AG09309 (cell line): ENCODE measurements at regions not wholly inside any gene's neighbourhood (a gene's known extent, or its start where the extent isn't known, plus 50 kb on each side); places are given as distances from the start of the nearest gene placed in this dataset.

Experiments used
- DNase-seq: peaks from one replicate; pipeline ENCODE4 v3.0.0-alpha.2; 2010; ENCODE audit warnings: low read depth
- H3K4me3 ChIP-seq: 2 replicates; pipeline ENCODE4 v1.5.1; 2011; ENCODE audit warnings: mild to moderate bottlenecking, low read depth, low read length, moderate library complexity; ENCODE audit not compliant: control insufficient read depth
- CTCF ChIP-seq: IDR thresholded peaks from 2 replicates; pipeline ENCODE4 v1.5.1; 2011; ENCODE audit warnings: mild to moderate bottlenecking, low read depth, low read length, inconsistent platforms; ENCODE audit not compliant: insufficient read depth, control insufficient read depth; ENCODE audit errors: missing control alignments

DNA sequence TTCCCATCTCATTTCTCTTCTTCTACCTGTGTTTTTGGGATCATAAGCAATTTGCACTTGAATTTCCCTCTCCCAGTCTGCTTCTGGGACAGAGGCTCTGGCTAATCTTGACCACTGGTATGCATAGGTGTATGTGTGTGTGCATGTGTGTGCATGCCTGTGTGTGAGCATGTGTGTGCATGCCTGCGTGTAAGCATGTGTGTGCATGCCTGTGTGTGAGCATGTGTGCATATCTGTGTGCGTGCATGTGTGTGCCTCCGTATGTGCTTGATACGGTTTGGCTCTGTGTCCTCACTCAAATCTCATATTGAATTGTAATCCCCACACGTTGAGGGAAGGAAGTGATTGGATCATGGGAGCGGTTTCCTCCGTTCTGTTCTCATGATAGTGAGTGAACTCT is 77.7 kb downstream of the HAPSTR1 start:
- no peak overlapping the region for H3K4me3 ChIP-seq
- DNase-seq, result no peak
- TF ChIP-seq CTCF, result no peak

DNA sequence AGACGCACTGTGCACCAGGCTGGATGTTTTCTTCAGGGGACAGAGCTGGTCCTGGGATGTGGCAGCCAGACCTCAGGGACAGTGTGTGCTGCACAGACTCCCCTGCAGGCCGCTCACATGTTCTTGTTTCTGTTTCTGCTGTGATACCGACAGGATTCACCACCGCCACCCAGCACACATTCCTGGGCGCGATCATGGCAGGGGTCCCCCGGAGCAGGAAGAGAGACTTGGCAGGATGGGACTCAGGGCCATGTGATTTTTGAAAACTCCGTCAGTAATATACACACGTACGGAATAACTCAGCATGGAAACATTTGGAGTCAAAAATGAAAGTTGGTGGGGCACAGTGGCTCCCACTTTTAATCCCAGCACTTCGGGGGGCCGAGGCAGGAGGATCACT is 79.0 kb downstream of the HAPSTR1 start:
- DNase-seq, result no peak
- H3K4me3 ChIP-seq, result no peak overlapping the region
- TF ChIP-seq CTCF, result no peak

DNA sequence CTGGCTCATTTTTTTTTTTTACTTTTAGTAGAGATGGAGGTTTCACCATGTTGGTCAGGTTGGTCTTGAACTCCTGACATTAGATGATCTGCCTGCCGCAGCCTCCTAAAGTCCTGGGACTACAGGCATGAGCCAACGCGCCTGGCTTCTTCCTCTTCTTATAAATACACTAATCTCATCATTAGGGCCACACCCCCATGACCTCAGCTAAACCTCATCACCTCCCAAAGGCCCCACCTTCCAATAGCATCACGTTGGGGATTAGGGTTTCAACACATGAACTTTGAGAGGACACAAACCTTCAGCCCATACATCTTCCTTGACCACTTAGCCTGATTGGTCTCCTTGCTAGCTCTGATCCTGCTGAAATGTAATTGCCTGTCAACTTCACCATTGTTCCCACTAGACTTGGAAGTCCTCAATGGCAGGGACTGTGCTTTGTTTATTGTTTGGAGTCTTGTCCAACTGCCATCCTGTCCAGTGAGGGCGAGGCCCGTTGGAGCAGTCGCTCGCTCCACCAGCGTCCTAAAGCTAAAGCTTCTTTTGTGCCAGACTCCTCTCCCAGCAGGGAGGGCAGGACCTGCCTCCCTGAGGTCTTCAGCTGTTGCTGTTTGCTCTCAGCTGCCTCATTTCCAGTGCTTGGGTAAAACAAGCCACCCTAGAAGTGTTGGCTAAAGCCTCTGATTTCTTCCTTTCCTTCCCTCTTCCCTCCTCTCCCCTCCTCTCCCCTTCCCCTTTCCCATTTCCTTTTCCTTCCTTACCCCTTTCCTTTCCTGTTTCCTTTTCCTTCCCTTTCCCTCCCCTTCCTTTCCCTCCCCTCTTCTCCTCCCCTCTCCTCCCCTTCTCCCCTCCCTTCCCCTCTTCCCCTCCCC is 85.3 kb downstream of the HAPSTR1 start:
- TF ChIP-seq CTCF, result no peak
- no peak overlapping the region for H3K4me3 ChIP-seq
- no peak for DNase-seq

DNA sequence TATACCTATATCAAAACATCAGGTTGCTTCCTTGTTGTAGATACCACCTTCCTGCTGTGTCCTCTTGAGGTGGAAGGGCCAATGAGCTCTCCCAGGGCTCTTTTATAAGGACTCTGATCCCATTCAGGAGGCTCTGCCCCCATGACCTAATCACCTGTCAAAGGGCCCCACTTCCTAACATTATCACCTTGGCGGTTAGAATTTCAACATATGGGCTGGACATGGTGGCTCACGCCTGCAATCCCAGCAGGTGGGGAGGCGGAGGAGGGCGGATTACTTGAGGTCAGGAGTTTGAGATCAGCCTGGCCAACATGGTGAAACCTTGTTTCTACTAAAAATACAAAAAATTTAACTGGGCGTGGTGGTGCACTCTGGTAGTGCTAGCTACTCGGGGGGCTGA is 86.4 kb downstream of the HAPSTR1 start:
- no peak overlapping the region for H3K4me3 ChIP-seq
- DNase-seq, result no peak
- TF ChIP-seq CTCF, result no peak

DNA sequence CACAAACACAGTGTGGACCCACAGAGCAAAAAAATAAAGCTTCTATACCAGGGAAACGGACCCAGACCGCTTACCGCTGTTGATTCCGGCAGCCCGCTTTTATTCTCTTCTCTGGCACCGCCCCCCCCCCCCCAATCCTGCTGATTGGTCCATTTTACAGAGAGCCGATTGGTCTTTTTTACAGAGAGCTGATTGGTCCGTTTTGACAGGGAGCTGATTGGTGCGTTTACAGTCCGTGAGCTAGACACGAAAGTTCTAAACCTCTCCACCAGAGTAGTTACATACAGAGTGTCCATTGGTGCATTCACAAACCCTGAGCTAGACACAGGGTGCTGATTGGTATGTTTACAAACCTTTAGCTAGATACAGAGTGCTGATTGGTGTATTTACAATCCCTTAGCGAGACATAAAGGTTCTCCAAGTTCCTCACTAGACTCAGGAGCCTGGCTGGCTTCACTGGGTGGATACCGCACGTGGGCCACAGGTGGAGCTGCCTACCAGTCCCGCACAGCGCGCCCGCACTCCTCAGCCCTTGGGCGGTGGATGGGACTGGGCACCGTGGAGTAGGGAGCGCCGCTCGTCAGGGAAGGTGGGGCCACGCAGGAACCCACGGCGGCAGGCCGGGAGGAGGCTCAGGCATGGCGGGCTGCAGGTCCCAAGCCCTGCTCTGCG is 92.4 kb downstream of the HAPSTR1 start:
- no peak for DNase-seq
- no peak overlapping the region for H3K4me3 ChIP-seq
- TF ChIP-seq CTCF, result no peak

DNA sequence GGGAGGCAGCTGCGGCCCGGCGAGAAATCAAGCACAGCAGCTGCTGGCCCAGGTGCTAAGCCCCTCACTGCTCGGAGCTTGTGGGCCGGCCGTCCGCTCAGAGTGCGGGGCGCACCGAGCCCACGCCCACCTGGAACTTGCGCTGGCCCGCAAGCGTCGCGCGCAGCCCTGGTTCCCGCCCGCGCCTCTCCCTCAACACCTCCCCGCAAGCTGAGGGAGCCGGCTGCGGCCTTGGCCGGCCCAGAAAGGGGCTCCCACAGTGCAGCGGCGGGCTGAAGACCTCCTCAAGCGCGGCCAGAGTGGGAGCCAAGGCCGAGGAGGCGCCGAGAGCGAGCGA is 92.9 kb downstream of the HAPSTR1 start:
- no peak overlapping the region for H3K4me3 ChIP-seq
- no peak for DNase-seq
- TF ChIP-seq CTCF, result no peak

GRCh38 chr16:9185381-9185780 is 93.9 kb downstream of the HAPSTR1 start:
- DNase-seq, result no peak
- no peak for TF ChIP-seq CTCF
- H3K4me3 ChIP-seq, result no peak overlapping the region
